ENCODE measurements at regions not wholly inside any gene's neighbourhood (a gene's known extent, or its start where the extent isn't known, plus 50 kb on each side); places are given as distances from the start of the nearest gene placed in this dataset.

GRCh38 chr14:48568252-48568651 lies 892.8 kb upstream of the MDGA2 start:
- TF ChIP-seq CTCF (IDR thresholded peaks at IDR 0.05) (no peak), EZH2 (IDR thresholded peaks at IDR 0.05; ENCODE audit: borderline replicate concordance, insufficient read depth, low read depth, low read length, poor library complexity, severe bottlenecking) (no peak)
